ENCODE measurements at regions not wholly inside any gene's neighbourhood (a gene's known extent, or its start where the extent isn't known, plus 50 kb on each side); places are given as distances from the start of the nearest gene placed in this dataset.

- Mint-ChIP-seq H3K27me3 (ENCODE audit: insufficient read depth, unreplicated experiment) (no peaks in the 10 kb centered on the region), H3K27ac (ENCODE audit: unreplicated experiment) (no peak overlapping the region), H3K4me1 (ENCODE audit: low read depth, unreplicated experiment) (no peaks in the 10 kb centered on the region), H3K4me3 (ENCODE audit: unreplicated experiment) (no peak overlapping the region), H3K9me3 (ENCODE audit: unreplicated experiment) (no peaks in the 10 kb centered on the region), H3K36me3 (ENCODE audit: insufficient read depth, unreplicated experiment) (no peaks in the 10 kb centered on the region)
- POLR2A ChIA-PET, result no interaction called here
- DNase-seq, result no peak
- BruUV-seq (replicated peaks), result no TSS peak
- Histone ChIP-seq H3K9me3 (no peaks in the 10 kb centered on the region), H3K4me1 (no peaks in the 10 kb centered on the region), H3K36me3 (ENCODE audit: control insufficient read depth, insufficient read depth, low read length) (no peaks in the 10 kb centered on the region), H3K4me3 (ENCODE audit: low read depth, low read length) (no peak overlapping the region), H3K27me3 (replicated peaks; ENCODE audit: control insufficient read depth, insufficient read depth, low read length) (no peaks in the 10 kb centered on the region)
- CTCF ChIA-PET, result no interaction called here
- no peak for TF ChIP-seq CTCF (IDR thresholded peaks at IDR 0.05; ENCODE audit: insufficient read depth in 1 of 2, low read depth in 1 of 2, low read length in 1 of 2, severe bottlenecking in 1 of 2, unreplicated experiment in 1 of 2)
- intact Hi-C loops (cut with micrococcal nuclease; ENCODE audit: unreplicated experiment), result no loop called here
These were observed 281.4 kb downstream of the SMOC2 start for GRCh38 chr6:168722397-168722796.

DNA sequence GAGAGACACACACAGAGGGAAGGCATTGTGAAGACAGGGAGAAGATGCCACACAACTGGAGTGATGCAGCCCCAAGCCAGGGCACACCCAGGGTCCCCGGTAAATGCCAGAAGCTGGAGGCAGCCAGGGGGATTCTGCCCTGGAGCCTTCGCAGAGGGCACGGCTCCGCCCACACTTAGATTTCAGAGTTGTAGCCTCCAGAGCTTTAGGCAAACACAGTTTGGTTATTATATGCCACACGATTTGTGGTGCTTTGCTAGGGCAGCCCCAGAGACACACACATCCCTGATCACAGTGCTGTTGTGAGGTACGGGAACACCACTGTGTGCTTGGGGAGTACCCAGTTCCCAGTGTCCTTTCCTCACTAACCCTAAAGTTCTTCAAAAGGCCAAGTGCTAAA lies 280.6 kb downstream of the SMOC2 start:
- no peak for DNase-seq
- H3K27ac Mint-ChIP-seq (ENCODE audit: unreplicated experiment), result no peak overlapping the region
- H3K27me3 ChIP-seq (replicated peaks; ENCODE audit: control insufficient read depth, insufficient read depth, low read length), result no peaks in the 10 kb centered on the region
- no peaks in the 10 kb centered on the region for H3K9me3 ChIP-seq
- no TSS peak for BruUV-seq (replicated peaks)
- H3K9me3 Mint-ChIP-seq (ENCODE audit: unreplicated experiment), result no peaks in the 10 kb centered on the region
- no peaks in the 10 kb centered on the region for H3K36me3 ChIP-seq (ENCODE audit: control insufficient read depth, insufficient read depth, low read length)
- ChIA-PET POLR2A (no interaction called here), CTCF (no interaction called here)
- no peak overlapping the region for H3K4me3 Mint-ChIP-seq (ENCODE audit: unreplicated experiment)
- intact Hi-C loops (cut with micrococcal nuclease; ENCODE audit: unreplicated experiment), result no loop called here
- H3K4me3 ChIP-seq (ENCODE audit: low read depth, low read length), result no peak overlapping the region
- H3K27me3 Mint-ChIP-seq (ENCODE audit: insufficient read depth, unreplicated experiment), result no peaks in the 10 kb centered on the region
- no peak for TF ChIP-seq CTCF (IDR thresholded peaks at IDR 0.05; ENCODE audit: insufficient read depth in 1 of 2, low read depth in 1 of 2, low read length in 1 of 2, severe bottlenecking in 1 of 2, unreplicated experiment in 1 of 2)
- H3K4me1 Mint-ChIP-seq (ENCODE audit: low read depth, unreplicated experiment), result no peaks in the 10 kb centered on the region
- no peaks in the 10 kb centered on the region for H3K36me3 Mint-ChIP-seq (ENCODE audit: insufficient read depth, unreplicated experiment)
- H3K4me1 ChIP-seq, result no peaks in the 10 kb centered on the region

GRCh38 chr6:168719901-168720300 lies 278.9 kb downstream of the SMOC2 start:
- Mint-ChIP-seq H3K27ac (ENCODE audit: unreplicated experiment) (no peak overlapping the region), H3K27me3 (ENCODE audit: insufficient read depth, unreplicated experiment) (no peaks in the 10 kb centered on the region), H3K9me3 (ENCODE audit: unreplicated experiment) (no peaks in the 10 kb centered on the region), H3K4me1 (ENCODE audit: low read depth, unreplicated experiment) (no peaks in the 10 kb centered on the region), H3K4me3 (ENCODE audit: unreplicated experiment) (no peak overlapping the region), H3K36me3 (ENCODE audit: insufficient read depth, unreplicated experiment) (no peaks in the 10 kb centered on the region)
- POLR2A ChIA-PET, result no interaction called here
- Histone ChIP-seq H3K27me3 (replicated peaks; ENCODE audit: control insufficient read depth, insufficient read depth, low read length) (no peaks in the 10 kb centered on the region), H3K4me1 (no peaks in the 10 kb centered on the region), H3K9me3 (no peaks in the 10 kb centered on the region), H3K36me3 (ENCODE audit: control insufficient read depth, insufficient read depth, low read length) (no peaks in the 10 kb centered on the region), H3K4me3 (ENCODE audit: low read depth, low read length) (no peak overlapping the region)
- no peak for DNase-seq
- intact Hi-C loops (cut with micrococcal nuclease; ENCODE audit: unreplicated experiment), result no loop called here
- no peak for TF ChIP-seq CTCF (IDR thresholded peaks at IDR 0.05; ENCODE audit: insufficient read depth in 1 of 2, low read depth in 1 of 2, low read length in 1 of 2, severe bottlenecking in 1 of 2, unreplicated experiment in 1 of 2)
- BruUV-seq (replicated peaks), result no TSS peak
- CTCF ChIA-PET, result no interaction called here
